GM21447 (cell line): ENCODE measurements at regions not wholly inside any gene's neighbourhood (a gene's known extent, or its start where the extent isn't known, plus 50 kb on each side); places are given as distances from the start of the nearest gene placed in this dataset.
"Not testable (repeated sequence)": the region's sequence is repeated elsewhere in the genome, so short reads cannot be mapped to it uniquely, and the experiment has no call there.

Source experiments
- ATAC-seq: cut with Tn5 transposase; IDR thresholded peaks from one replicate; pipeline ENCODE4 v1.9.1; 2021; ENCODE audit not compliant: unreplicated experiment

- no peak for ATAC-seq
These were observed 103.7 kb upstream of the UGP2 start for GRCh38 chr2:63738019-63738418.

GRCh38 chr2:63739180-63739579 is 102.5 kb upstream of the UGP2 start:
- not testable (repeated sequence) for ATAC-seq

- no peak for ATAC-seq
These were observed 101.7 kb upstream of the UGP2 start for GRCh38 chr2:63740020-63740419.

- no peak for ATAC-seq
These were observed 100.8 kb upstream of the UGP2 start for GRCh38 chr2:63740943-63741342.

- no peak for ATAC-seq
These were observed 99.7 kb upstream of the UGP2 start for GRCh38 chr2:63741884-63742579.

GRCh38 chr2:63742580-63742976 is 99.1 kb upstream of the UGP2 start:
- no peak for ATAC-seq

GRCh38 chr2:63743170-63743981 is 98.3 kb upstream of the UGP2 start:
- no peak for ATAC-seq

- ATAC-seq, result no peak
These were observed 97.4 kb upstream of the UGP2 start for GRCh38 chr2:63743982-63744966.

GRCh38 chr2:63746548-63746947 is 95.1 kb upstream of the UGP2 start:
- not testable (repeated sequence) for ATAC-seq

- no peak for ATAC-seq
These were observed 89.8 kb upstream of the UGP2 start for GRCh38 chr2:63751901-63752300.

- no peak for ATAC-seq
These were observed 86.5 kb upstream of the UGP2 start for GRCh38 chr2:63755216-63755615.

GRCh38 chr2:63755965-63756364 is 85.7 kb upstream of the UGP2 start:
- no peak for ATAC-seq

GRCh38 chr2:63763391-63763941 is 78.2 kb upstream of the UGP2 start:
- no peak for ATAC-seq

- no peak for ATAC-seq
These were observed 77.1 kb upstream of the UGP2 start for GRCh38 chr2:63764630-63765029.

- no peak for ATAC-seq
These were observed 76.6 kb upstream of the UGP2 start for GRCh38 chr2:63765117-63765516.

- ATAC-seq, result no peak
These were observed 74.4 kb upstream of the UGP2 start for GRCh38 chr2:63767307-63767706.

GRCh38 chr2:63768051-63768450 is 73.6 kb upstream of the UGP2 start:
- ATAC-seq, result no peak

GRCh38 chr2:63769915-63770314 is 71.8 kb upstream of the UGP2 start:
- no peak for ATAC-seq

- ATAC-seq, result no peak
These were observed 69.6 kb upstream of the UGP2 start for GRCh38 chr2:63772061-63772460.

- no peak for ATAC-seq
These were observed 66.5 kb upstream of the UGP2 start for GRCh38 chr2:63775191-63775590.

- ATAC-seq, result no peak
These were observed 65.3 kb upstream of the UGP2 start for GRCh38 chr2:63776382-63776781.
